HFF-Myc (cell line): ENCODE measurements at regions not wholly inside any gene's neighbourhood (a gene's known extent, or its start where the extent isn't known, plus 50 kb on each side); places are given as distances from the start of the nearest gene placed in this dataset.

ENCODE experiments used
- DNase-seq: peaks from one replicate; pipeline ENCODE4 v3.0.0-alpha.2; 2011; ENCODE audit warnings: low read depth; ENCODE audit errors: extremely low read depth
- H3K4me3 ChIP-seq: replicated peaks from 2 replicates; pipeline ENCODE4 v1.5.1; 2011; ENCODE audit warnings: low read depth, mild to moderate bottlenecking, control low read depth, low read length
- TF ChIP-seq, protein P1 (sequence below): IDR thresholded peaks from 2 replicates; pipeline ENCODE4 v1.5.1; 2012; ENCODE audit warnings: mild to moderate bottlenecking, low read depth, low read length, control low read depth; ENCODE audit errors: missing control alignments

DNA sequence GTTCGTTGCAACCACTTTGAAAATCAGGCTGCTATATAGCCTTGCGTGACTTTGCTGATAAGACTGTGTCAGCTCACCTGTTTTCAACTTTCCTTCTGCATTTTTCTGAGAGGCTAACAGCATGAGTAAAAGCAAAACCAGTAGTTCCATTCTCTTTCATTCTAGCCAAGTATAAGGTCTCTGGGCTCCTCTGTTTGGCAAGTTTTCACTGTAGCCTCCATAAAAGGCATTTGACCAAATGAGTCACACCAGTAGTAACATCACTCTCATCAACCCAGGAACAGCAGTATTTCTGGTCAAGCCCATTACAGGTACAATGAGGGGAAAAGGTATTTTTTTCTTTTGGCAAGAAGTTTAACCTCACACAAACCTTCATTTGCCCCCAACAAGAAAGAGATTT lies 1149.8 kb upstream of the MIR17HG start:
- TF ChIP-seq, protein P1, sequence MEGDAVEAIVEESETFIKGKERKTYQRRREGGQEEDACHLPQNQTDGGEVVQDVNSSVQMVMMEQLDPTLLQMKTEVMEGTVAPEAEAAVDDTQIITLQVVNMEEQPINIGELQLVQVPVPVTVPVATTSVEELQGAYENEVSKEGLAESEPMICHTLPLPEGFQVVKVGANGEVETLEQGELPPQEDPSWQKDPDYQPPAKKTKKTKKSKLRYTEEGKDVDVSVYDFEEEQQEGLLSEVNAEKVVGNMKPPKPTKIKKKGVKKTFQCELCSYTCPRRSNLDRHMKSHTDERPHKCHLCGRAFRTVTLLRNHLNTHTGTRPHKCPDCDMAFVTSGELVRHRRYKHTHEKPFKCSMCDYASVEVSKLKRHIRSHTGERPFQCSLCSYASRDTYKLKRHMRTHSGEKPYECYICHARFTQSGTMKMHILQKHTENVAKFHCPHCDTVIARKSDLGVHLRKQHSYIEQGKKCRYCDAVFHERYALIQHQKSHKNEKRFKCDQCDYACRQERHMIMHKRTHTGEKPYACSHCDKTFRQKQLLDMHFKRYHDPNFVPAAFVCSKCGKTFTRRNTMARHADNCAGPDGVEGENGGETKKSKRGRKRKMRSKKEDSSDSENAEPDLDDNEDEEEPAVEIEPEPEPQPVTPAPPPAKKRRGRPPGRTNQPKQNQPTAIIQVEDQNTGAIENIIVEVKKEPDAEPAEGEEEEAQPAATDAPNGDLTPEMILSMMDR, result no peak
- no peak overlapping the region for H3K4me3 ChIP-seq
- DNase-seq, result no peak

GRCh38 chr13:90201202-90201601 lies 1146.3 kb upstream of the MIR17HG start:
- TF ChIP-seq, protein P1, result no peak
- no peak overlapping the region for H3K4me3 ChIP-seq
- no peak for DNase-seq

DNA sequence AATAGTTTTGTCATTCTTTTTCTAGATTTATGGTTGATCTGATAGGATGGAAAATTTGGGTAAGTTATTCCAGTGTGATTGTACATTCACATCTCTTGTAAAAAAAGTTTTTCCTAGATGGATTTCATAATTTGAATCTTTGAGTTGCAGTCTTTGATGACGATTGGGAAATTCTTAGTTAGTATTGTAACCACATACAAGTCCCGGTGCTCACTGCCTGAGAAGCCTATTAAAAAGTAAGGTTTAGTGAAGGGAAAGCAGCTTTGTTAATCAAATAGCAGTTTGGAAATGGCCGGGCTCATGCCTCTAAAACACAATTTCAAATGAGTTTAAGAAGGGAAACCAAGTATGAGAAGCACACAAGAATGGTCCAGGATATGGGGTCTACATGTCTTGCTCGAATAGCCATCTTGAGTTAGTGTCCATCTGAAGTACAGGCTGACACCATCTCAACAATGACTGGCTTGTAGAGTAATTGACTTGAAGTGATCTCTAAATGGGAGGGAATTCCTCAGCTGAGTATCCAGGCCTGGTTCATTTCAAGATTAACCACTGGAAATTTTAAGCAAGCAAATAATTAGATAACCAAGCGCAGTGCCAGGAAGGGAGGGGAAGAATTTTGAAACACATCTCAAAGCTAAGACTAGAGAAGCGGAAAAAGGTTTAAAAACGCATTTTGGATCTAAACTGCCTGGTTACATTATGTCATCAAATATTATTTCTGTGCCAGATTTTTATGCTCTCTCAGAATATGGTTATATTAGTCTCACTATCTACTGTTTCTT lies 1145.6 kb upstream of the MIR17HG start:
- H3K4me3 ChIP-seq, result no peak overlapping the region
- no peak for DNase-seq
- TF ChIP-seq, protein P1, result no peak

GRCh38 chr13:90205081-90205480 lies 1142.4 kb upstream of the MIR17HG start:
- DNase-seq, result no peak
- H3K4me3 ChIP-seq, result no peak overlapping the region
- TF ChIP-seq, protein P1, result no peak

DNA sequence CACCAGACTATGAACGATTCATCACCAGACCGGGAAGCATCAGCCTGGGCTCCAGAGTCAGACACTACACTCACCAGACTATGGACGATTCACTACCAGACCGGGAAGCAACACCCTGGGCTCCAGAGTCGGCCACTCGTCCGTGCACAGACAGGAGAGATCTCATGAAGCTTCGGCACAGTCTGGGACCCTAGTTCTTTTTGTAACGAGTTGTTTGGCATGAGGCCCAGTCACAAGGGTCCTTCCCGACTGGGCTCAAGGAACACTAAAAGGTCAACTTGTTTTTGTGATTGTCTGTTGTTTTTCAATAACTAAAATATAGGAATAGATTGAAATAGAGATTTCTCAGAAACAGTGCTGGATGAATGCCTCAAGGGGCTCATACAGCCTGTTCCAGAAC lies 1141.6 kb upstream of the MIR17HG start:
- TF ChIP-seq, protein P1, result no peak
- DNase-seq, result no peak
- H3K4me3 ChIP-seq, result no peak overlapping the region

GRCh38 chr13:90217275-90217674 lies 1130.2 kb upstream of the MIR17HG start:
- H3K4me3 ChIP-seq, result no peak overlapping the region
- DNase-seq, result no peak
- TF ChIP-seq, protein P1, result no peak

DNA sequence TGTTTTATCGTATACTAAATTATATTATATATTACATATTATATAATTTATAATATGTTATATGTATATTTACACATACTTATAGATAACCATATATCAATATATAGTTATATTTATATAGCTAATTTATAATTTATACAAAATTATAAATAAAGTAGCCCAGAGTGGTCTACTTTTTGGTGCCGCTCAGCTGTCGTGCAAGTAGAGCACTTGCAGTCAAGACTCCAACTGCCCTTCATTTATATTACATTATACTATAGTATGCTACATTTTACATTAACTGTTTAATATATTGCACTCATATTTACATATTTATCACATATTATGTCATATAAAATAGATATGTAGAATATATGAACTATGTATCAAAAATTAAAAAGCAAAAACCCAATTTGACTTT lies 1124.7 kb upstream of the MIR17HG start:
- TF ChIP-seq, protein P1, result no peak
- no peak overlapping the region for H3K4me3 ChIP-seq
- DNase-seq, result no peak
